ENCODE measurements at regions not wholly inside any gene's neighbourhood (a gene's known extent, or its start where the extent isn't known, plus 50 kb on each side); places are given as distances from the start of the nearest gene placed in this dataset.
A peak's percentile ranks its signal among the peaks of the same experiment; 100 is the strongest.

DNA sequence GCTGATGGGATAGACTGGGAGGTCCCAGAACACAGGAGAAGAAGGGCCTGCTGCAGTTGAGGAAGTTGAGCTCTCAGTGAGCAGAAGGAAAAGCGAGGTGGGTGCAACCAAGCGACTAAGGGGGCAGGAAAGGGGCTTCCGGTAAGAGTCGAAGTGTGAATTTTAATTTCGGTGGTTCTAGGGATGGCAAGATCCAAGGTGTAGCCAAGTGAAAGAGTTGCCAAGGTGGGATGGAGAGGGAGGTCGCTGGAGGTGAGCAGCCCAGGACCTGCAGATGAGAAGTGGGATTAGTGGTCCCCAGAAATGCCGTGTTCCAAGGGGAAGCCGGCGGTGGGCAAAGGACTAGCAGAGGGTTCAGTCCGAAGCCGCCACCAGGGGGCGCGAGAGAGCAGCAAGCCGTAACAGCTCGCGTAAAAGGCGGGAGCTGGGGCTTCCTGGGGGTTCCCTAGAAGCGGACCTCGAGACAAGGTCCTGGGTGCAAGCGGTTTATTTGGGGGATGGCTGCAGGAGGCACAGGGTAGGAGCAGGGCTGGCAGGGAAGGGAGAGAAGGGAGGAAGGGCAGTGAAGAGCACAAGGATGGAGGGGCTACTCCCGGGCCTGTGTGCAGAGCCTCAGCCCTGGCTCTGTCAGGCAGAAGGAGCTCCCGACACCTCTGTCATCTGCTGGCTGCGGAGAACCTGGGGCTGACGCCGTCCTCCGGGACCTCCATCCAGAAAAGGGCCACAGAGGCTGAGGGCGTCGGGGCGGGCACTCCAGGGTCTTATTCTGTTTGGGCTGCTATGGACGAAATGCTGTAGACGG lies 103.6 kb downstream of the PAX1 start:
- TF ChIP-seq ZNF317 (CRISPR knock-in tag; IDR thresholded peaks at IDR 0.05; ENCODE audit: borderline replicate concordance, low read depth) = no peak
- no peak for TF ChIP-seq JUN (CRISPR knock-in tag; IDR thresholded peaks at IDR 0.05)
- TF ChIP-seq, protein P1, sequence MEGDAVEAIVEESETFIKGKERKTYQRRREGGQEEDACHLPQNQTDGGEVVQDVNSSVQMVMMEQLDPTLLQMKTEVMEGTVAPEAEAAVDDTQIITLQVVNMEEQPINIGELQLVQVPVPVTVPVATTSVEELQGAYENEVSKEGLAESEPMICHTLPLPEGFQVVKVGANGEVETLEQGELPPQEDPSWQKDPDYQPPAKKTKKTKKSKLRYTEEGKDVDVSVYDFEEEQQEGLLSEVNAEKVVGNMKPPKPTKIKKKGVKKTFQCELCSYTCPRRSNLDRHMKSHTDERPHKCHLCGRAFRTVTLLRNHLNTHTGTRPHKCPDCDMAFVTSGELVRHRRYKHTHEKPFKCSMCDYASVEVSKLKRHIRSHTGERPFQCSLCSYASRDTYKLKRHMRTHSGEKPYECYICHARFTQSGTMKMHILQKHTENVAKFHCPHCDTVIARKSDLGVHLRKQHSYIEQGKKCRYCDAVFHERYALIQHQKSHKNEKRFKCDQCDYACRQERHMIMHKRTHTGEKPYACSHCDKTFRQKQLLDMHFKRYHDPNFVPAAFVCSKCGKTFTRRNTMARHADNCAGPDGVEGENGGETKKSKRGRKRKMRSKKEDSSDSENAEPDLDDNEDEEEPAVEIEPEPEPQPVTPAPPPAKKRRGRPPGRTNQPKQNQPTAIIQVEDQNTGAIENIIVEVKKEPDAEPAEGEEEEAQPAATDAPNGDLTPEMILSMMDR (IDR thresholded peaks at IDR 0.05) = peak; percentile 99
- no peak for TF ChIP-seq SP1 (CRISPR knock-in tag; conservative IDR thresholded peaks at IDR 0.05)
